ENCODE measurements at regions not wholly inside any gene's neighbourhood (a gene's known extent, or its start where the extent isn't known, plus 50 kb on each side); places are given as distances from the start of the nearest gene placed in this dataset.
A peak's percentile ranks its signal among the peaks of the same experiment; 100 is the strongest.

- TF ChIP-seq CTCF (conservative IDR thresholded peaks at IDR 0.05; ENCODE audit: low read depth, low read length) = no peak
- no peak for DNase-seq (ENCODE audit: low read depth)
- no peak overlapping the region for H3K4me3 ChIP-seq (ENCODE audit: low read length)
Observed at GRCh38 chr5:167250996-167251395, 1040.4 kb upstream of the WWC1 start.

GRCh38 chr5:167254132-167254531 lies 1037.3 kb upstream of the WWC1 start:
- DNase-seq (ENCODE audit: low read depth) = no peak
- no peak overlapping the region for H3K4me3 ChIP-seq (ENCODE audit: low read length)
- TF ChIP-seq CTCF (conservative IDR thresholded peaks at IDR 0.05; ENCODE audit: low read depth, low read length) = no peak

GRCh38 chr5:167255926-167256325 lies 1035.5 kb upstream of the WWC1 start:
- H3K4me3 ChIP-seq (ENCODE audit: low read length) = no peak overlapping the region
- no peak for DNase-seq (ENCODE audit: low read depth)
- no peak for TF ChIP-seq CTCF (conservative IDR thresholded peaks at IDR 0.05; ENCODE audit: low read depth, low read length)

GRCh38 chr5:167259806-167260205 lies 1031.6 kb upstream of the WWC1 start:
- no peak for DNase-seq (ENCODE audit: low read depth)

GRCh38 chr5:167261309-167262100 lies 1029.9 kb upstream of the WWC1 start:
- DNase-seq (ENCODE audit: low read depth) = no peak
- peak; percentile 43 for TF ChIP-seq CTCF (conservative IDR thresholded peaks at IDR 0.05; ENCODE audit: low read depth, low read length)
- H3K4me3 ChIP-seq (ENCODE audit: low read length) = no peak overlapping the region

More at GRCh38 chr5:167259806-167260205, 1031.6 kb upstream of the WWC1 start:
- TF ChIP-seq CTCF (conservative IDR thresholded peaks at IDR 0.05; ENCODE audit: low read depth, low read length) = no peak
- no peak overlapping the region for H3K4me3 ChIP-seq (ENCODE audit: low read length)

- DNase-seq (ENCODE audit: low read depth) = peak; percentile 79
- no peak for TF ChIP-seq CTCF (conservative IDR thresholded peaks at IDR 0.05; ENCODE audit: low read depth, low read length)
- no peak overlapping the region for H3K4me3 ChIP-seq (ENCODE audit: low read length)
Observed at GRCh38 chr5:167263185-167263584, 1028.3 kb upstream of the WWC1 start.

- no peak overlapping the region for H3K4me3 ChIP-seq (ENCODE audit: low read length)
- no peak for DNase-seq (ENCODE audit: low read depth)
- no peak for TF ChIP-seq CTCF (conservative IDR thresholded peaks at IDR 0.05; ENCODE audit: low read depth, low read length)
Observed at GRCh38 chr5:167264348-167264747, 1027.1 kb upstream of the WWC1 start.
